NCI-H748 (cell line): ENCODE measurements at regions not wholly inside any gene's neighbourhood (a gene's known extent, or its start where the extent isn't known, plus 50 kb on each side); places are given as distances from the start of the nearest gene placed in this dataset.

Experiments
- DNase-seq: peaks from one replicate; lab custom pipeline; 2025; ENCODE audit not compliant: unreplicated experiment; lab: John Stamatoyannopoulos, UW

DNA sequence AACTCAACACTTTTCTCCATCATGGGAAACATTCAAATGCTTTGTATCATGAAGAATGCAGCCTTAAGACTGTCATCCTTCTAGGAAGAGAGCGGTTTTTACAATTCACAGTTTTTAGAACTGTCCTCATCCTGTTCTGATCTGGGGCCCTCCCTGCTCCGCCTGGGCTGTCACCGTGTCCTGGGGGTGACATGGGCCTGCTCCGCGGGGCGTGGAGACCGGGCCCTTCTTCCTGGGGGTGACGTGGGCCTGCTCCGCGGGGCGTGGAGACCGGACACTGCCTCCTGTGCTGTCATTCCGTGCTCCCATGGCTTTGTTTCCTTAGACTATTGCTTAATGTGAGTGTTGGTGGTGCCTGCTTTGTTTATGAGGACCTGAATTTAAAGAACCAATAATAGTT, 122.8 kb downstream of the TMEM18 start:
- no peak for DNase-seq

DNA sequence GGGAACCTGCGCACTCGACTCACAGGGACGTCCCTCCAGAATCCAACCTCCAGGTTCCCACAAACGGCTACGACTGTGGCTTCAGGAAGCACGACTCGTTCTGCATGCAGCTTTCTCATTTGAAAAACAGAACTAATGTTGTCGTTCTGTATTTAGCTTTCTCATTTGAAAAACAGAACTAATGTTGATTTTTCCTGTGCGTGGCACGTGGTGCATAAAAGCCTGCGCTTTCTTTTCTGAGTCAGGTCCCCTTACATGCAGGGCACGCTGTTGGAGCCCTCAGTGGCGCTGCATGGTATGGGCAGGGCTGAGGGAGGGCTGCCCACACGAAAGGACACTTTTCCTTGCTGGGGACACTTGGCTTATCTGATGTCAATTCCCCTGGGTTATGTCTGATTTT, 124.3 kb downstream of the TMEM18 start:
- no peak for DNase-seq

DNA sequence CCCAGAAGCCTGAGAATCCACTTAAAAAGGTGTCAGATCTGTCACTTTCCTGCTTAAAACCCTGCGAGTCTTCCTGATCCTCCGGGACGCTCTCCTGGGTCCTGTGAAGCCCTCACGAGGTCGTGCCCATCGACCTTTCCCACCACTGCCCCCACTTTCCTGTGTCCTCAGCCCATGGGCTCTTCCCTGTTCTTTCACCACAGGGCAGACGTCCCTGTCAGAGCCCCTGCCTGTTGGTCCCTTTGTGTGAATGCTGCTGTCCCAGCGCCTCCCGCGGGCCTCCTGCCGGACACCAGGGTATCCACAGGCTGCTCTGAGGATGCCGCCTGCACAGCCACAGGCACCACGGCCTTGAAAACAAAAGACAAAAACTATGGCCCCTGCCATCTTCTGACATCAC, 125.6 kb downstream of the TMEM18 start:
- no peak for DNase-seq

DNA sequence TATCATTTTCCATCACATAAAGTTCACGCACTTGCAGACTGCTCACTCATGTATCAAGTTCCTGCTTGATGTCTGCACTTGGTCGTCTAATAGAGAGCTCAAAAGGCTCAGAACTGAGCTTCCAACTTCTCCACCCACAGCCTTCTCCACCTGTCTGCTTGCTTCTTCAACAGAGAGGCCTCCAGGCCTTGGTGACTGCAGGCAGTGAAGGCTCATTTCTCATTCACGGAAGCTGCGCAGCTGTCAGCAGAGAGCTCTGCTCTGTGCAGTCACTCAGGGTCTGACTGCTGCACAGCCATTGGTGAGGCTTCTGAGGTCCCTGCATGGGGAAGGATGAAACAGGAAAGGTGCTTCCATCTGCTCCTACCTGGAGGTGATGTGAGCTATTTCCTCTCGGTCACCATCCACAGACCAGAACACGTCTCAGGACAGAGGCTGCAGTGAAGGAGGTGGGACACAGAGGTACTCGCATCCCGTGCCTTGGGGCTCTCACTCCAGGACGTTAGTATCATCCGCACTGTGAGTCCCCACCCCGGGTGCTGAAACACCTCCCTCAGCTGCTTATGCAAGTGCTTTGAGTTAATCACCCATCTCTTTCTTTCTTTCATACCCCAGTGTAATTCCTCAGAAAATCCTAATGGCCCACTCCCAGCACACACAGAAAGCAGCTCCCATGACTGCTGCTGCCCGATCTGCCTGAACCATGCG, 126.2 kb downstream of the TMEM18 start:
- no peak for DNase-seq

DNA sequence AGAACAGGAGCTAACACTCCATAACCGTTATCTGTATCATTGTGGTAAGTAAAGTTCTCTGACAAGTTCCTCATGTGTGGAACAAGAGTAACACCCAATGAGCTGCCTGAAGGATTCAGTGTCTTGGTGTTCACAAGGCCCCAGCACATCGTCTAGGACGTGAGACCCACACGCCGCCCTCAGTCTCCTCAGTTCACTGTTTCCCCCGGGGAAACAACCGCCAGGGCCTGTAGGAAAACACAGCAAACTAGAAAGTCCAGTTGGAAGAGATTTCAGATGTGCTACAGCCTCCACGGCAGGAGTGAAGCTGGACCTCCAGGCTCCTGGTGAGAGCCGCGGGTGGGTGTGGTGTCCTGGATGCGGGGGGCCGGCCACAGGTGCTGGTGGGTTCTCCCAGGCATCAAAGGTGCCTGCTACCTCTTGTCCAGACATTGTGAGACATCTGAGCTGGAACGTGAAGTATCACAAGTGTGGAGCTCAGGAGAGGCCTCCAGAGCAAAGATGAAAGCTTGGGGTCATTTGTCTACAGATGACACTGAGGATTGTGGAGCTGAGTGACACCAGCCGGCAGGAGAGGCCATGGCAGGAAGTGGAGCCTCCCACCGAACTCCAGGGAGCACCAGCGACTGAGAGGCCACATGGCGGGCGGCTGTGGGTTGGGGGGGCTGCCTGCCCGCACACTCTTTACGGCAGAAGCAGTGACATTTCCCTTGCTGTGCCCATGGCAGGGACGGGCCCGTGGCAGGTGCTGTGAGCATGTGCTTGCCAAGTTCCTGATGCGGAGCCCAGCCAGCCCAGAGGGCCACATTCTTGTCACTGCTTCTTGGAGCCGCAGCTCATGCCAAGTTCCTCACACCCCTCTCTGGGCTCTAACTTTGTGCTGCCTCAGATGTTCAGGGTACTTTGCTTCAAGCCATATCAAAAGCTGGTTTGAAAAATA, 131.2 kb downstream of the TMEM18 start:
- DNase-seq, result no peak

DNA sequence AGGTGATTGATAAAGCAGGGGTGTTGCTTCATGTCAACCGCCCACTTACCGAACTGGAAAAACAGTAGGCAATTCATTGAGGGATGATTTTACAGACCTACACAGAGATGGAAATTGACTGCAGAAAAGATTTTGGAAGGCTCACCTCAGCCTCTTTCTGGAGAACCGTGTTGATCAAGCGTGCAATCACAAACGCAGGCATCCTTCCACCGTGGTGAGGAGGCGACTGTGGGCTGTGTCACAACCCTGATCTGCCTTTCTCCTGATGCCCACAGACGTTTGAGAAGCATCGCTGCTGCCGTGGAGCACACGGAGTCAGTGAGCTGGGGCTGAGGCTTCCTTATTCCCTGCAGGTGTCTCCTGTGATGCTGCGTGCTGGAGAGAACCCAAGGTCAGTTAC, 132.0 kb downstream of the TMEM18 start:
- no peak for DNase-seq

DNA sequence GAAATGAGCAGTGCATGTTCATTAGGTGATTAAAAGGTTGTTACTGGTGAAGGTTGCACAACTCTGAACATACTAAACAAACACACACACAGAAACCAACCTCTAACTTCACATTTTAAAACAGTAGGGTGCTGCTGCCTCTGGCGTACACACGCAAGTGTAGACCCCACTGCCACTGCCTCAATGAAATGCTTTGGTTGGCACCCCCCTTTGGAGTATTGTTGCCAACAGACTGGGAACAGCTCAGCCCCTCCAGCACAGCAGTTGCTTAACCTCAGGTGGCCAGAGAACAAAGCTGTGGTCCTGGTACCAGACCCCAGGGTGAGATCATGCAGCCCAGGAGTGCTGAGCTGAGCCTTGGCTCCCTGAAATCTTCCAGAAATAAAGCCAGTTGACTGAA, 138.6 kb downstream of the TMEM18 start:
- no peak for DNase-seq

DNA sequence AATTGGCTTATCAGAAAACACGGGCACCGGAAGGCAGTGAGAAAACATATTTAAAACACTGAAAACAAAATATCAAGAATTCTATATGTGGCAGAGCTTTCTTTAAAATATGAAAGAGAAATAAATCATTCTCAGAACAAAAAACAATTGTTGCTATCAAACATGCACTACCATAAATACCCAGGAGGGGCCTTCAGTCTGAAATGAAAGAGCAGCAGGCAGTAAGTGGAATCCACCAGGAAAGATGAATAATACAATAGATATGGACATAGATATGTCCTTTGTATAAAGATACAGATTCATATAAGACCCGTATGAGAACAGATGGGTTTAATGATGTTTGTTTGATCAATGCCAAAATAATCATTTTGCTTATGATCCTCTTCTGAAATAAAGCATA, 142.0 kb downstream of the TMEM18 start:
- peak; percentile 11 for DNase-seq

DNA sequence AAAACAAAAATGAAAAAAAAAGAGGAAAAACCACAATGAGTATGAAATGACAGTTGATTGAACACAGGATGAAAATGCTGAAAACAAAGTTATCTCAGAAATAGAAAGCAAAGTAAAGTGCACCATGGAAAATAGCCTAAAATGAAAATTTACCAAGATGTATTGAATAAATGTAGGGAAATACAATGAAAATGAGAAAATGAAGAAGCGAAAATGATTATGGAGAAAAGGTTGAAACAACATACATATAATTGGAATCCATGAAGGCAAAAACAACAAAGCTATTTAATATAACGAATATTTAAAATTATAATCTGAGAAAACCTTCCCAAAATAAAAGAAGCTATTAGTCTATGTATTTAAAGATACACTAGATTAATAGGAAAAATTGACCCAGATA, 147.4 kb downstream of the TMEM18 start:
- no peak for DNase-seq

DNA sequence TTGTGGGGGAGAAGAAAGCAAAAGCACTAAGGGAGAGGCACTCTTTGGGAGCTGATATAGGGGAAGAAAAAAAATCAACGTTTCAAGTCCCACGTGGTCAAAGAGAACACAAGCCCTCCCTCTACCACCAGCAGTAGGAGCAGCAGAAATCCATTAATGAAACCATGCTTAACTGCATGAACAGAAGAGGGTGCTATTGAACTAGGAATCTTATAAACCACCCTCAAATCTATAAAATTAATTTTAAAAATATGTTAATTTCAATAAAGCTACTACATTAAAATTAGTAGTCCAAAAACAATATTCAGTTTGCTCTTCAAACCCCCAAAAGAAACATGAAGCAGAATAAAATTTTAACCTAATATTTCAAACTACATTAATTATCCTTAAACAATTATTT, 147.8 kb downstream of the TMEM18 start:
- DNase-seq, result peak; percentile 64

DNA sequence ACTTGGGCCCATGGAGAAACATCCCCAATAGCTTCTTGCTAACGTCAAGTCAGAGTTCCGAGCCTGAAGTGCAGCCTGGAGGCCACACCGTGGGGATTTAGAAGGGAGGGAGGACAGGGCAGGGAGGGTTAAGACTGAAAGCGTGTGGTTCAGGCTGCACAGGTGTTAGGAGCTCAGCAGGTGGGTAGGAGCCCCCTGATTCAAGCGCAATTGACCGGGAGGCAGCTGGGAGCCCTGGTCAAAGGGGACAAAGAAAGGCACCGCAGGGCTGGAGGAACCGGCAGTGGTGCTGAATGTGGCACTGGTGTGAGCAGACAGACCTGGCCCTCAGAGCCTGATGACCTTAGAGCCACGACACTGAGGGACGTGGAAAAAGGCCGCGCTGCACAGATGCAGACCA, 149.6 kb downstream of the TMEM18 start:
- no peak for DNase-seq

DNA sequence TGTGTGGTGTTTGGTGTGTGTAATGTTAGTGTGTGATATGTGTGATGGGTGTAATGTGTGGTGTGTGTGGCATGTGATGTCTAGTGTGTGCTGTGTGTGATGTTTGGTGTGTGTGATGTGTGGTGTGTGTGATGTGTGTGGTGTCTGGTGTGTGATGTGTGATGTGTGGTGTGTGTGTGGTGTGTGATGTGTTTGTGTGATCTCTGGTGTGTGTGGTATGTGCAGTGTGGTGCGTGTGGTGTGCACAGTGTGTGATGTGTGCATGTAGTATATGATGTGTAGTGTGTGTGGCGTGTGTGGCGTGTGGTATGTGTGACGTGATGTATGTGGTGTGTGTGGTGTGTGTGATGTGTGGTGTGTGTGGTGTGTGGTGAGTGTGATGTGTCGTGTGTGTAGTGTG, 150.3 kb downstream of the TMEM18 start:
- no peak for DNase-seq

DNA sequence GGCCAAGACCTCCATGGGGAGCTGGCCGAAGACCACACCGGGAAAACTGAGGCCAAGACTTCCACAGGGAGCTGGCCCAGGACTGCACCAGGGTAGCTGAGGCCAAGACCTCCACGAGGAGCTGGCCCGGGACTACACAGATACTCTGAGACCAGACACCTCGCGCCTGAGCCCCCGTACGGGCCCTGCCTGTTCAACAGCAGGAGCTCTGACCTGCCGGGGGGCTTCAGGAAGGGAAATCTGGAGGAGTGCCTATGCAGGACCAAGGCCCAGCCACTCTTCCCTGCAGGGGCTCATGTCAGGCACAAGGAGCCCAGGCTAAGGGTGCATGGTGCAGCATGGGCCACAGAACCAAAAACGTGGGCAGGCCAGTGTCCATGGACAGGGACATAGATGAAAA, 151.6 kb downstream of the TMEM18 start:
- DNase-seq, result no peak

DNA sequence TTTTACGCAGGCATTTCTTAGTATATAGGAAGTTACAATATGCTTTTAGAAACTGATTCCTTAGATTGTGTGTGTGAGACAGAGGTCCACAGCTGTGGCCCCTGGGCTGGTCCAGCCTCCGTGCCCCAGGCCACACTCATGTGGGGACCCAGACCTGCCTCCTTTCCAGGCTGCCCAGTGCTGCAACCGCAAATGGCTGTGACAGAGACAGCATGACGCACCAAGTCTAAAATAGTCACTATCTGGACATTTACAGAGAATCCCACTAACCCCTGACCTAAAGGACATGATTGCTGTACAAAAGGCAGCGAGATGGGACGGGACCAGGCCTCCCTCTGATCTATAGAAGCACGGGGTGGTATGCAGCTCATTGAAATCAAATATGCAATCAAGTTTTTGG, 152.2 kb downstream of the TMEM18 start:
- DNase-seq, result no peak

DNA sequence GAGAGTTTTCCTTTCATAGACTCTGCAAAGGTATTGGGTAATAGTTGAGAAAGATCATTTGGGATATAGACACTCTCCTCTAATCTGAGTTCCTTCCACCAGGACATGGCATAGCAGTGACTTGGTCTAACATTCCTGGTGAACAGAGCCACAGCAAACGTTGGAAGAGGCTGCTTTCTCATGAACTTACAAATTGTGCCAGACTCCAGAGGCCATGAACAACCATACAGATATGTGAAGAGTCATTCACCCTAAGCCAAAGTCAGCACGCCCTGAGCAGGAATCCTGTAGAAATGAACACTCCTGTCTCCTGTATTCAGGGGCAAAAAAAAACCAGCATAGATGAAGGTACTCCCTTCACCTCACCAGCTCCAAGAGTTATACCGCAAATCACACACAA, 152.8 kb downstream of the TMEM18 start:
- no peak for DNase-seq

DNA sequence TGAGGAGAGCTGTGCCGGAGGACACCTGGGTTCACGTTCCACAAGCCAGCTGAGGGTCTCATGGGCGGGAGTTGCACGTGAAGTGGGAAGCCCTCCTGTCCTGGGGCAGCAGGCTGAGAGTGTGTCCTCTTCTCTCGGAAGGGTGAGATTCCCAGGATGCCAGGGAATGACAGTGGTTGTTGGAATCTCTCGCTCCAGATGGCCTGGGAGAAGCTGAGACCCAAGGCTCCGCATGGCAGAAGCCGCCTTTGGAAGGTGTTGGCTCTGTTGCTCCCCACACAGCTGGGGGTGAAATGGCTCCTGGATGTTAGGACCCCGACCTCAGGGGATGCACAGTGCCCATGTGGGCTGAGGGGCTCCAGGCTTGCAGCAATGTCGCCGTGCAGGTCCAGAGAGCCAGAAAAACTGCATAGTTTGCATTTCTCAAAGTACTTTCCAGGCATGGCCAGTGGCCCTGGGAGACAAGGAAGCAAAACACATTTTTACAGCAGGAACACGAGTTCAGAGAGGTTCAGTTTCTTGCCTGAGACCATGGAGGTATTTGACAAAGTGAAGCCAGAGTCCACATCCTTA, 153.4 kb downstream of the TMEM18 start:
- no peak for DNase-seq

DNA sequence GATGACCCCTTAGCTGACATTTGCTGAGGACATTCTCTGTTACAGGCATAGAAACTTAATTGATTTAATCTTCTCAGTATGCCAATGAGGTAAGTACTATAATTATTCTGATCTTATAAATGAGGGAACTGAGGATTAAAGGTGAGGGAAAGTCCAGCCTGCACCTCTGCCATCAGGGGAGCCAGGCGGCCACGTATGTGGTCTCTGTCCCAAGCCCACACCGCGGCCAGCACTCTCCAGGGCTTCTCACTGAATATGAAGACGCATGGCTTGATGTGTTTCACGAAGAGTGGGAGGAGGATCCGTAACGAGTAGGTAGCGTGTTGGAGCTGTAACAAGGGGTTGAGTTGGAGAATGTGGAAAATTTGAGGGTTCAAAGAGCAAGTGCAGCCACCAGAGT, 154.4 kb downstream of the TMEM18 start:
- no peak for DNase-seq

DNA sequence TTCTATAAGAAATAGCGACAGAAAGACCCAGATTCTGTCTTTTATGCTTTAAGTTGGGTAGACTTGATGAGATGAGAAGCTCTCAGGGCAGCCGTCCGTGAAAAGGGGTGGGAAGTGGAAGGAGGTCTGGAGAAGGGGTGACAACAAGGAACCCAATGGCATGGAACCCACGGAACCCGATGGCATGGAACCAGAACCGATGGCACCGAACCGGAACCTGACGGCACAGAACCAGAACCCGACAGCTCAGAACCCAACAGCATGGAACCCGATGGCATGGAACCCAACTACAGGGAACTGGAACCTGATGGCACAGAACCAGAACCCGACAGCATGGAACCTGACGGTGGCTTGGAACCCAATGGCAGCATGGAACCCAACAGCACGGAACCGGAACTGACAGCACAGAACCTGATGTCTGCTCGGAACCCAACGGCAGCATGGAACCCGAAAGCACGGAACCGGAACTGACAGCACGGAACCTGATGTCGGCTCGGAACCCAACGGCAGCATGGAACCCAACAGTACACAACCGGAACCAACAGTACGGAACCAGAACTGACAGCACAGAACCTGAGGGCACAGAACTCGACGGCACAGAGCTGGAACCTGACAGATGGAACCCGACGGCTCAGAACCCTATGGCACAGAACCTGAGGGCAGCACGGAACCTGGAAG, 155.2 kb downstream of the TMEM18 start:
- DNase-seq, result no peak

DNA sequence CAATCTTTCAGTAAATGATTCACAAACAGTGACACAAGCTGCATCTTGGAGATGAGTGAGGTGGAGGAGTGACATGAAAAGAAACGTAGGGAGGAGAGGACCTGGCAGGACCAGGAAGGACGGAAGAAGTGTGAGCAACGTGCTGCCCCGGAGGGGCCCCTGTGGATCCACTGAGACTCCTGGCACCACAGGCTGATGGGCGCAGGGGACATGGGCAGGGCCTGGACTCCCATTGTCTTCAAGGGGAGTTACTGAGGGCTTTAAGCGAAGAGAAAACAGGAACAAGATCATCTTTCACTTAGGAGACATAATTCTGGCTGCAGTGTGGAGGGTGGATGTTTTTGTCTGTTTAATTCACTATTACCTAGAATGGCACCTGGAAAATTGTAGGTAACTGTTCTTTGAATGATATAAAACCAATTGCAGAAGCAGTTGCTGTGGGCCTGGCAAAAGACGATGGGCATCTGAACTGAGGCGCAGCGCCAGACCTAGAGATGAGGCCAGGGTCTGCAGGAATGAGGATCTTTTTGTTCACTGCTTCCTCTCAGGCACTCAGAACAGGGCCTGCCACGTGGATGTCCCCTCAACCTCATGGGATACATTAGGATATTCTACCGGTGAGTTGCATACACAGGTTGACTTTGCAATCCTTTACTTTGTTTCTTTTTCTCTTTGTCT, 156.4 kb downstream of the TMEM18 start:
- no peak for DNase-seq

DNA sequence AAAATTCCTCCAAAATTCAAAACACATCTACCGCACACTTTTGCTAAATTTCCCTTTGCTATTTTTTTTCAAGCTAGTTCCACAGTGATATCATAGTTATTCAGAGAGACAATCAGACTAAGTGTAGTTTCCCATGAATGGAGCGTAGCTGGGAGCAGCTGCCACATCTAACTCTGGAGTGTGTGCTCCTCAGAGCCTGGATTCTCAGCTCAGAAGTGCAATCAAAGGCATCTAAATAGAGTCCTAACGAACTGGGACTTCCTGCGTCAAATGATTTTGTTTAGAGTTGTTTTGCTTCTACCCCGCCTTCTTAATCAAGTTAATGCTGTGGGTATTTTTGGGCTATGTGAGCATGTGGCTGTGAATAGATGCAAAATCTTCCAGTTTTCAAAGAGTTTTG, 160.3 kb downstream of the TMEM18 start:
- no peak for DNase-seq

DNA sequence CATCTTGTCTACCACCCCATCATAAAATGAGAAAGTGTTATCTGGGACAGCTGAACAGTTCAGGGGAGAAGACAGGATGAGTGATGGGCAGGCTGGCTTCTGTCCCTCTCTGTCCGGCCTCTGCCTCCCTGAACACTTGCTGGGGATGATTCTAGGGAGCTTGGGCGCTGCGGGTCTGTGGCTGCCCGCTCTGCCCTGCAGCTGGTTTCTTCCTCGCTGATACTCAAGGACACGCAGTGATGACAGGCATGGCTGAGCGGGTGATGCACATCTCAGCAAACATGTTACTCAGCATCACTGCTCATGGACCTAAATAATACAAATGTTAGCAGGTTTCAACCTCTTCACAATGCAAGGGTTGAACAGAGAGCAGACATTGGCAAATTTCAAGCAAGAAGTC, 161.1 kb downstream of the TMEM18 start:
- no peak for DNase-seq
